ENCODE measurements at regions not wholly inside any gene's neighbourhood (a gene's known extent, or its start where the extent isn't known, plus 50 kb on each side); places are given as distances from the start of the nearest gene placed in this dataset.

DNA sequence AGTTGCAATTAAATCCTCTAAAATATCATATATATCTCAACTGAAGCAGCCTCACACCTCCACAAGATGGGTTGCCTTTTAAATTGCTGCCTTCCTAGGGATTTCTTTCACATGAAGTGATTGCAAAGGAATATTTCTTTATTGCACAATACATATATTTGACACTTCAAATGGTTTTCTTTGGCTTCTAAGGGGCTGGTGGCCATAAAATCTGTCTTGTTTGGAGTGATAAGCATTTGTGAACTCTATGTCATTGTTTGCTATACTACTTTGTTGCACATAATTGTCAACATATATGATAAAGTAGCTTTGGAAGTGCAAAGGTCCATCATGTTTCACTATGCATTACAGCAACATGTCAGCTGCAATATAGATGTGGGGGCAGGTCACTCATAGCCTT lies 2380.9 kb downstream of the PCDH9 start:
- ATAC-seq (no peak), DNase-seq (ENCODE audit: low spot score) (no peak), FAIRE-seq (no peak)
- no TSS peak for BruUV-seq (replicated peaks)
- Histone ChIP-seq H3K9ac (ENCODE audit: insufficient read depth, low read depth, low read length) (no peak overlapping the region), H3K4me1 (ENCODE audit: insufficient read depth, low read length) (no peaks in the 10 kb centered on the region), H3K27ac (ENCODE audit: extremely low read length, insufficient read depth, low read length) (no peak overlapping the region), H4K20me1 (ENCODE audit: insufficient read depth, low read length) (no peaks in the 10 kb centered on the region), H3K79me2 (ENCODE audit: insufficient read depth, low read length) (no peaks in the 10 kb centered on the region), H2AFZ (ENCODE audit: low read length) (no peak overlapping the region), H3K36me3 (replicated peaks in 1 of 2; ENCODE audit: control insufficient read depth in 1 of 2, insufficient read depth in 2 of 2, low read length in 2 of 2) (no peaks in the 10 kb centered on the region), H3K4me3 (replicated peaks in 1 of 3; ENCODE audit: insufficient read depth in 1 of 3, low read depth in 2 of 3, low read length in 3 of 3) (no peak overlapping the region), H3K4me2 (ENCODE audit: low read depth, low read length) (no peak overlapping the region), H3K27me3 (ENCODE audit: control insufficient read depth in 1 of 2, insufficient read depth in 2 of 2, low read length in 2 of 2) (no peaks in the 10 kb centered on the region), H3K9me3 (ENCODE audit: low read length) (no peaks in the 10 kb centered on the region)
- ChIA-PET CTCF (ENCODE audit: low intra/inter-chr PET ratio, low total read pairs) (no interaction called here), POLR2A (no interaction called here)
- intact Hi-C loops (cut with micrococcal nuclease; ENCODE audit: unreplicated experiment) (no loop called here), in situ Hi-C loops (cut with HindIII; ENCODE audit: extremely low pct_ligation_motif_present, low pct_unique_long_range_greater_than_20kb) (no loop called here)
- TF ChIP-seq TFE3 (CRISPR knock-in tag; IDR thresholded peaks at IDR 0.05) (no peak), CEBPB (IDR thresholded peaks at IDR 0.05; ENCODE audit: borderline replicate concordance, low read depth, low read length) (peak; percentile 68)

- 2% methylated on average over 5 of the region's 6 CpGs for whole genome bisulfite sequencing (ENCODE audit: low lambda C conversion rate)
- no peak for ATAC-seq
- no peak for FAIRE-seq
- Histone ChIP-seq H3K4me1 (ENCODE audit: insufficient read depth, low read length) (no peaks in the 10 kb centered on the region), H4K20me1 (ENCODE audit: insufficient read depth, low read length) (no peaks in the 10 kb centered on the region), H3K27me3 (ENCODE audit: control insufficient read depth in 1 of 2, insufficient read depth in 2 of 2, low read length in 2 of 2) (no peaks in the 10 kb centered on the region), H3K36me3 (replicated peaks in 1 of 2; ENCODE audit: control insufficient read depth in 1 of 2, insufficient read depth in 2 of 2, low read length in 2 of 2) (no peaks in the 10 kb centered on the region), H3K4me2 (ENCODE audit: low read depth, low read length) (no peak overlapping the region), H3K9ac (ENCODE audit: insufficient read depth, low read depth, low read length) (no peak overlapping the region), H3K27ac (ENCODE audit: extremely low read length, insufficient read depth, low read length) (no peak overlapping the region), H3K79me2 (ENCODE audit: insufficient read depth, low read length) (no peaks in the 10 kb centered on the region), H3K4me3 (replicated peaks in 1 of 3; ENCODE audit: insufficient read depth in 1 of 3, low read depth in 2 of 3, low read length in 3 of 3) (no peak overlapping the region), H3K9me3 (ENCODE audit: low read length) (no peaks in the 10 kb centered on the region), H2AFZ (ENCODE audit: low read length) (no peak overlapping the region)
- CTCF ChIA-PET (ENCODE audit: low intra/inter-chr PET ratio, low total read pairs) = no interaction called here
- DNase-seq (ENCODE audit: low spot score) = no peak
- POLR2A ChIA-PET = no interaction called here
- no TSS peak for BruUV-seq (replicated peaks)
- in situ Hi-C loops (cut with HindIII; ENCODE audit: extremely low pct_ligation_motif_present, low pct_unique_long_range_greater_than_20kb) = no loop called here
- TF ChIP-seq ZNF256 (CRISPR knock-in tag; conservative IDR thresholded peaks at IDR 0.05) (no peak), SRSF4 (IDR thresholded peaks at IDR 0.05; ENCODE audit: low read depth, low read length, poor library complexity, severe bottlenecking) (no peak), SP140L (CRISPR knock-in tag; IDR thresholded peaks at IDR 0.05; ENCODE audit: borderline replicate concordance) (no peak), ZFP82 (CRISPR knock-in tag; IDR thresholded peaks at IDR 0.05; ENCODE audit: borderline replicate concordance) (no peak), HIVEP1 (CRISPR knock-in tag; IDR thresholded peaks at IDR 0.05) (no peak), KLF9 (CRISPR knock-in tag; IDR thresholded peaks at IDR 0.05; ENCODE audit: low read depth) (no peak), SALL1 (CRISPR knock-in tag; IDR thresholded peaks at IDR 0.05) (no peak), ZBTB46 (CRISPR knock-in tag; IDR thresholded peaks at IDR 0.05; ENCODE audit: borderline replicate concordance) (no peak), RXRB (CRISPR knock-in tag; IDR thresholded peaks at IDR 0.05; ENCODE audit: borderline replicate concordance) (no peak), SKIL (CRISPR knock-in tag; IDR thresholded peaks at IDR 0.05; ENCODE audit: borderline replicate concordance) (no peak), ARNT (IDR thresholded peaks at IDR 0.05) (no peak)
- intact Hi-C loops (cut with micrococcal nuclease; ENCODE audit: unreplicated experiment) = no loop called here
Measured at GRCh38 chr13:64847767-64848166, 2382.4 kb downstream of the PCDH9 start.
